ENCODE measurements at regions not wholly inside any gene's neighbourhood (a gene's known extent, or its start where the extent isn't known, plus 50 kb on each side); places are given as distances from the start of the nearest gene placed in this dataset.
"Not testable (repeated sequence)": the region's sequence is repeated elsewhere in the genome, so short reads cannot be mapped to it uniquely, and the experiment has no call there.

- no peak for DNase-seq (ENCODE audit: low spot score)
Measured at GRCh38 chr12:74391283-74391682, 146.4 kb upstream of the ATXN7L3B start.

- DNase-seq (ENCODE audit: low spot score), result no peak
Measured at GRCh38 chr12:74393272-74393671, 144.4 kb upstream of the ATXN7L3B start.

GRCh38 chr12:74394647-74395046 lies 143.0 kb upstream of the ATXN7L3B start:
- no peak for DNase-seq (ENCODE audit: low spot score)

- DNase-seq (ENCODE audit: low spot score), result no peak
Measured at GRCh38 chr12:74401035-74401434, 136.6 kb upstream of the ATXN7L3B start.

- DNase-seq (ENCODE audit: low spot score), result no peak
Measured at GRCh38 chr12:74401966-74402365, 135.7 kb upstream of the ATXN7L3B start.

GRCh38 chr12:74403221-74403470 lies 134.5 kb upstream of the ATXN7L3B start:
- not testable (repeated sequence) for DNase-seq (ENCODE audit: low spot score)

GRCh38 chr12:74408601-74409166 lies 129.0 kb upstream of the ATXN7L3B start:
- DNase-seq (ENCODE audit: low spot score), result no peak

GRCh38 chr12:74412606-74413230 lies 124.9 kb upstream of the ATXN7L3B start:
- DNase-seq (ENCODE audit: low spot score), result no peak

GRCh38 chr12:74415633-74416032 lies 122.0 kb upstream of the ATXN7L3B start:
- no peak for DNase-seq (ENCODE audit: low spot score)

- DNase-seq (ENCODE audit: low spot score), result no peak
Measured at GRCh38 chr12:74418573-74418972, 119.1 kb upstream of the ATXN7L3B start.

- DNase-seq (ENCODE audit: low spot score), result no peak
Measured at GRCh38 chr12:74424778-74425177, 112.9 kb upstream of the ATXN7L3B start.

GRCh38 chr12:74426091-74426490 lies 111.5 kb upstream of the ATXN7L3B start:
- no peak for DNase-seq (ENCODE audit: low spot score)

GRCh38 chr12:74429535-74429934 lies 108.1 kb upstream of the ATXN7L3B start:
- DNase-seq (ENCODE audit: low spot score), result no peak

- no peak for DNase-seq (ENCODE audit: low spot score)
Measured at GRCh38 chr12:74431801-74432200, 105.8 kb upstream of the ATXN7L3B start.

- DNase-seq (ENCODE audit: low spot score), result no peak
Measured at GRCh38 chr12:74440469-74440868, 97.2 kb upstream of the ATXN7L3B start.

GRCh38 chr12:74441872-74442271 lies 95.8 kb upstream of the ATXN7L3B start:
- no peak for DNase-seq (ENCODE audit: low spot score)

GRCh38 chr12:74446466-74446865 lies 91.2 kb upstream of the ATXN7L3B start:
- DNase-seq (ENCODE audit: low spot score), result no peak

- no peak for DNase-seq (ENCODE audit: low spot score)
Measured at GRCh38 chr12:74449872-74450271, 87.8 kb upstream of the ATXN7L3B start.

GRCh38 chr12:74454109-74454508 lies 83.5 kb upstream of the ATXN7L3B start:
- DNase-seq (ENCODE audit: low spot score), result no peak

- DNase-seq (ENCODE audit: low spot score), result no peak
Measured at GRCh38 chr12:74455429-74455828, 82.2 kb upstream of the ATXN7L3B start.

GRCh38 chr12:74456431-74456830 lies 81.2 kb upstream of the ATXN7L3B start:
- DNase-seq (ENCODE audit: low spot score), result no peak

GRCh38 chr12:74468401-74468800 lies 69.2 kb upstream of the ATXN7L3B start:
- no peak for DNase-seq (ENCODE audit: low spot score)

- no peak for DNase-seq (ENCODE audit: low spot score)
Measured at GRCh38 chr12:74476234-74476633, 61.4 kb upstream of the ATXN7L3B start.

GRCh38 chr12:74481078-74481477 lies 56.6 kb upstream of the ATXN7L3B start:
- no peak for DNase-seq (ENCODE audit: low spot score)

- DNase-seq (ENCODE audit: low spot score), result no peak
Measured at GRCh38 chr12:74482115-74482514, 55.5 kb upstream of the ATXN7L3B start.
